DND-41 (cell line): ENCODE measurements at regions not wholly inside any gene's neighbourhood (a gene's known extent, or its start where the extent isn't known, plus 50 kb on each side); places are given as distances from the start of the nearest gene placed in this dataset.

Source experiments
- CTCF ChIP-seq: IDR thresholded peaks from 2 replicates; pipeline ENCODE4 v1.5.1; 2012; ENCODE audit warnings: borderline replicate concordance, low read length, moderate library complexity, mild to moderate bottlenecking; ENCODE audit not compliant: poor library complexity, severe bottlenecking; ENCODE audit errors: extremely low read depth
- EZH2 ChIP-seq: IDR thresholded peaks from 3 replicates; pipeline ENCODE4 v1.6.1; 2012; ENCODE audit warnings: borderline replicate concordance, low read depth, mild to moderate bottlenecking, moderate library complexity, low read length, inconsistent platforms; ENCODE audit not compliant: severe bottlenecking

GRCh38 chr1:157227700-157228099 is 89.5 kb upstream of the ETV3 start:
- no peak for TF ChIP-seq CTCF
- TF ChIP-seq EZH2 = no peak
